ENCODE measurements at regions not wholly inside any gene's neighbourhood (a gene's known extent, or its start where the extent isn't known, plus 50 kb on each side); places are given as distances from the start of the nearest gene placed in this dataset.
"Not testable (repeated sequence)": the region's sequence is repeated elsewhere in the genome, so short reads cannot be mapped to it uniquely, and the experiment has no call there.

DNA sequence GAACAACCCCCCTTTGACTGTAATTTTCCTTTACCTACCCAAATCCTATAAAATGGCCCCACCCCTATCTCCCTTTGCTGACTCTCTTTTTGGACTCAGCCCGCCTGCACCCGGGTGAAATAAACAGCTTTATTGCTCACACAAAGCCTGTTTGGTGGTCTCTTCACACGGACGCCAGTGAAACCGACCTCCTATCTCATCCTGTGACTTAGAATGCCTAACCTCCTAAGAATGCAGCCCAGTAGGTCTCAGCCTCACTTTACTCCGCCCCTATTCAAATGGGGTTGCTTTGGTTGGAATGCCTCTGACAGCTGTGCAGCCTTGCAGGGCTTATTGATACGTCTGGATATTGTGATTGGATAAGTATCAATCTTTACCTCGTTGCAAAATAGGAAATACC lies 243.8 kb upstream of the PROK2 start:
- 1 to 2% methylated on average over 8 of the region's 8 CpGs for WGBS, 2 experiments
- H3K27ac ChIP-seq (ENCODE audit: insufficient read depth, low read depth, low read length, poor library complexity, severe bottlenecking) = peak overlapping the region; percentile 86
- H3K9me3 ChIP-seq (ENCODE audit: control insufficient read depth, low read length); H3K27me3 ChIP-seq (ENCODE audit: control insufficient read depth, insufficient read depth, low read length, poor library complexity, severe bottlenecking); H3K4me1 ChIP-seq (ENCODE audit: control insufficient read depth, insufficient read depth, low read length); H3K36me3 ChIP-seq (ENCODE audit: control insufficient read depth, insufficient read depth, low read length); H3K4me3 ChIP-seq (ENCODE audit: insufficient read depth, low read depth, low read length): not testable (repeated sequence)

DNA sequence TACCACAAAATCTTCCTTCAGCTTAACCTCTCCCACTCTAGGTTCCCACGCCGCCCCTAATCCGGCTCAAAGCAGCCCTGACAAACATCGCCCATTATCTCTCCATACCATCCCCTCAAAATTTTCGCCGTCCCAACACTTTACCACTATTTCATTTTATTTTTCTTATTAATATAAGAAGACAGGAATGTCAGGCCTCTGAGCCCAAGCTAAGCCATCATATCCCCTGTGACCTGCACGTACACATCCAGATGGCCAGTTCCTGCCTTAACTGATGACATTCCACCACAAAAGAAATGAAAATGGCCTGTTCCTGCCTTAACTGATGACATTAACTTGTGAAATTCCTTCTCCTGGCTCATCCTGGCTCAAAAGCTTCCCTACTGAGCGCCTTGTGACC lies 243.4 kb upstream of the PROK2 start:
- H3K27ac ChIP-seq (ENCODE audit: insufficient read depth, low read depth, low read length, poor library complexity, severe bottlenecking) = peak overlapping the region; percentile 86
- not testable (repeated sequence) for H3K4me3 ChIP-seq (ENCODE audit: insufficient read depth, low read depth, low read length); H3K27me3 ChIP-seq (ENCODE audit: control insufficient read depth, insufficient read depth, low read length, poor library complexity, severe bottlenecking); H3K4me1 ChIP-seq (ENCODE audit: control insufficient read depth, insufficient read depth, low read length); H3K36me3 ChIP-seq (ENCODE audit: control insufficient read depth, insufficient read depth, low read length); H3K9me3 ChIP-seq (ENCODE audit: control insufficient read depth, low read length)
- 67 to 69% methylated on average over 5 to 7 of the region's 8 CpGs for WGBS, 2 experiments

DNA sequence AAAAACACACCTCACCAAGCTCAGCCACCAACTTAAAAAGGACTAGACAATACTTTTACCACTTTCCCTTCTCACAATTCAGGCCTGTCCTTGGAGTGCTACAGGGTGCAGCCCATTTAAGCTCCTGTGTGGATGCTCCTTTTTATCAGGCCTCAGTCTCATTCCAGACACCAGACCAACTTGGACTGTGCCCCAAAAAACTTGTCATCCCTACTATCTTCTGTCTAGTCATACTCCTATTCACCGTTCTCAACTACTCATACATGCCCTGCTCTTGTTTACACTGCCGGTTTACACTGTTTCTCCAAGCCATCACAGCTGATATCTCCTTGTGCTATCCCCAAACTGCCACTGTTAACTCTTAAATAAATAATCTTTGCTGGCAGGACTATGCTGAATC lies 242.8 kb upstream of the PROK2 start:
- H3K4me3 ChIP-seq (ENCODE audit: insufficient read depth, low read depth, low read length); H3K27ac ChIP-seq (ENCODE audit: insufficient read depth, low read depth, low read length, poor library complexity, severe bottlenecking); H3K27me3 ChIP-seq (ENCODE audit: control insufficient read depth, insufficient read depth, low read length, poor library complexity, severe bottlenecking); H3K4me1 ChIP-seq (ENCODE audit: control insufficient read depth, insufficient read depth, low read length); H3K36me3 ChIP-seq (ENCODE audit: control insufficient read depth, insufficient read depth, low read length); H3K9me3 ChIP-seq (ENCODE audit: control insufficient read depth, low read length): not testable (repeated sequence)
- WGBS, 2 experiments = 75 to 84% methylated on average over 2 of the region's 2 CpGs

DNA sequence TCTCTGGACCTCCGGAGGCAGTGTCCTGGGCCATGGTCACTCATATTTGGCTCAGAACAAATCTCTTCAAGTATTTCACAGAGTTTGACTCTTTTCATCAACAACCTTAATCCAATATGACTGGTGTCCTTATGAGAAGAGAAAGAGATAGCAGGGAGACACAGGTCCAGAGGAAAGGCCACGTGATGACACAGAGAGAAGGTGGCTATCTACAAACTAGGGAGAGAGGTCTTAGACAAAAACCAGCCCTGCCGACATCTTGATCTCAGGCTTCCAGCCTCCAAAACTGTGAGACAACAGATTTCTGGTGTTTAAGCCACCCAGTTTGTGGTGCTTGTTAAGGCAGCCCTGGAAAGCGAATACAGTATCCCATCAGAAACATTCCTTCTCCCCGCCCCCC lies 237.1 kb upstream of the PROK2 start:
- Histone ChIP-seq H3K9me3 (ENCODE audit: control insufficient read depth, low read length) (no peaks in the 10 kb centered on the region), H3K27ac (ENCODE audit: insufficient read depth, low read depth, low read length, poor library complexity, severe bottlenecking) (no peak overlapping the region), H3K36me3 (ENCODE audit: control insufficient read depth, insufficient read depth, low read length) (no peaks in the 10 kb centered on the region), H3K27me3 (ENCODE audit: control insufficient read depth, insufficient read depth, low read length, poor library complexity, severe bottlenecking) (no peaks in the 10 kb centered on the region), H3K4me1 (ENCODE audit: control insufficient read depth, insufficient read depth, low read length) (no peaks in the 10 kb centered on the region), H3K4me3 (ENCODE audit: insufficient read depth, low read depth, low read length) (no peak overlapping the region)
- 94 to 95% methylated on average over 5 of the region's 5 CpGs for WGBS, 2 experiments

DNA sequence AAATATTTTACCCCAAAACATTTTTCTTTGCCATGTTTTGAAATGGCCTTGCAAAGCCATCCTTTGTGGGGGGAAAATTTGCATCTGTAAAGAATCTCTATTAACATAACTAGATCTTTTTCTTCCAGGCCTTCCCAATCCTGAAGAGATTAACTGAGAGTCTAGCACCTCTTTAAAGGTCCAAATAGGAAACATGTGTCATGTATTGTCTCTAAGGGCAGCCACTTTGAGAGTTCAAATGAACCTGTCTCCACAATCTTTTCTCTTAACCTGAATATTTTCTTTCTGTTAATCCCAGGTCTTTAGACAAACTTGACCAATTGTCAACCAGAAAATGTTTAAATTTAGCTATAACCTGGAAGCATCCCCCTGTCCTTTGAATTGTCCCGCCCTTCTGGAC lies 236.6 kb upstream of the PROK2 start:
- Histone ChIP-seq H3K27me3 (ENCODE audit: control insufficient read depth, insufficient read depth, low read length, poor library complexity, severe bottlenecking) (no peaks in the 10 kb centered on the region), H3K27ac (ENCODE audit: insufficient read depth, low read depth, low read length, poor library complexity, severe bottlenecking) (no peak overlapping the region), H3K4me1 (ENCODE audit: control insufficient read depth, insufficient read depth, low read length) (no peaks in the 10 kb centered on the region), H3K4me3 (ENCODE audit: insufficient read depth, low read depth, low read length) (no peak overlapping the region), H3K9me3 (ENCODE audit: control insufficient read depth, low read length) (no peaks in the 10 kb centered on the region), H3K36me3 (ENCODE audit: control insufficient read depth, insufficient read depth, low read length) (no peaks in the 10 kb centered on the region)
- WGBS, 2 experiments = 92 to 95% methylated on average over 1 of the region's 1 CpG

DNA sequence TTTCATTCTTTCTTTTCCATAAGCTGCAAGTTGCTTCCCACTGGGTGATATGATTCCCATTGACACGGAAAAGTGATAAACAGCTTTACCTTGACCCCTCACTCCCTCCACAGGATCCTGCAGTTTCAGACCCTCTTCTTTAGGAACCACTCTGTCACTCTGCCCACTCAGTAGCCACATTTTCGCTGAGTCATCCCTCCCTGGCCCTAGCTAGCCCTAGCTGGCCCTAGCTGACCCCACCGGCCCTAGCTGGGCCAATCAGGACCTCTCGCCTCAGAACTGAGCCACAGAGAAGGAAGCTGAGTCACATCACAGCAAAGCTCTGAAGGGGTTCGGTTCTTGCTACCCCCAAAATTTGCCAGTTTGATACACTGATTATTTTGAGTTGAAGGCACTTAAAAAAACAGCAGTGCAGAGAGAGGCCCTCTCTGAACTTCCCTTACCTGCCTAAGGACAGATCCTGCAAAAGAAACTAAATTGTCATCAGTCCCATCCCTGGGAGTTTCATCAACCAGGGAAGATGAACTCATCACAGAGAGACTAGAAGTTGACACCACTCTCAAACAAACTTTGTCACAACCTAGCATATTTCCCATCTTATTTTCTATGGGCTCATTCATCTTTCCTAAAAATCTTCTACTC lies 233.5 kb upstream of the PROK2 start:
- Histone ChIP-seq H3K4me3 (ENCODE audit: insufficient read depth, low read depth, low read length) (no peak overlapping the region), H3K9me3 (ENCODE audit: control insufficient read depth, low read length) (no peaks in the 10 kb centered on the region), H3K27ac (ENCODE audit: insufficient read depth, low read depth, low read length, poor library complexity, severe bottlenecking) (no peak overlapping the region), H3K27me3 (ENCODE audit: control insufficient read depth, insufficient read depth, low read length, poor library complexity, severe bottlenecking) (no peaks in the 10 kb centered on the region), H3K4me1 (ENCODE audit: control insufficient read depth, insufficient read depth, low read length) (no peaks in the 10 kb centered on the region), H3K36me3 (ENCODE audit: control insufficient read depth, insufficient read depth, low read length) (no peaks in the 10 kb centered on the region)
- 90 to 92% methylated on average over 5 of the region's 5 CpGs for WGBS, 2 experiments

DNA sequence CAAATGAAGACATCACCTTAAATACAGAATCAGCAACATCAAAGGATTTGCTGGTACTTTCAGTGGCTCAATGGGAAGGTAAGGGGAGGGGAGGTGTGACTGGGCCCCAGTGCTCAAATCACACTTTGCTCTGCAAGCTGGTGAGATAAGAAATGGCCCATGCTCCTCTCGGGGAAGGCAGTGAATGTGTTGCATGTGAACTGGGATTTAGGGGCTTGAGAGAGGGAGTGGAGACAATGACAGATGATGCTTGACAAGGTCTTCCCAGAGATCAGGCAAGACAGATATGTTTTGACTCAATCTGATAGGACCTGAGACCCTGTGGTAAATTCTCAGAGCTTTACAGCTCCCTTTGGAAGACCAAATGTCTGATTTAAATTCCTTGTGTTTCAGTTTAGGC lies 233.0 kb upstream of the PROK2 start:
- Histone ChIP-seq H3K36me3 (ENCODE audit: control insufficient read depth, insufficient read depth, low read length) (no peaks in the 10 kb centered on the region), H3K4me1 (ENCODE audit: control insufficient read depth, insufficient read depth, low read length) (no peaks in the 10 kb centered on the region), H3K9me3 (ENCODE audit: control insufficient read depth, low read length) (no peaks in the 10 kb centered on the region), H3K27me3 (ENCODE audit: control insufficient read depth, insufficient read depth, low read length, poor library complexity, severe bottlenecking) (no peaks in the 10 kb centered on the region), H3K27ac (ENCODE audit: insufficient read depth, low read depth, low read length, poor library complexity, severe bottlenecking) (no peak overlapping the region), H3K4me3 (ENCODE audit: insufficient read depth, low read depth, low read length) (no peak overlapping the region)
- 72 to 76% methylated on average over 1 of the region's 1 CpG for WGBS, 2 experiments

DNA sequence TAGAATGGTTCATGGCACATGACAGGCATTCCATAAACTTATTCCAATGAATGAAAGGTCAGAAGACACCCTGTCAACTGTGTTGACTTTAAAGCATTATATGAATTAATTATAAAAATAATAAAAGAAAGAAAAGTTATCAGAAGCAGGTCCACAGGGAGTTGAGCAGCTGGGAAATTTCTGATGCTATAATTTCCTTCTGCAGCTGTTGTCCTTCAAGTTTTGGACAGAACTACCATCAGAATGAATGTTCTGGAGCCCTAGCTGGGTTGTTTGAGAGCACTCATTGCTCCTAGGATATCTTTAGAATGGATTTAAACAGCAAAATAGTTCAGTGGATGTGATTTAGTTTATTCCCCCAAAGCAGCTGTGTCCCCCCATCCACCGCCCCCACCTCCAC lies 232.4 kb upstream of the PROK2 start:
- Histone ChIP-seq H3K4me3 (ENCODE audit: insufficient read depth, low read depth, low read length) (no peak overlapping the region), H3K27me3 (ENCODE audit: control insufficient read depth, insufficient read depth, low read length, poor library complexity, severe bottlenecking) (no peaks in the 10 kb centered on the region), H3K9me3 (ENCODE audit: control insufficient read depth, low read length) (no peaks in the 10 kb centered on the region), H3K36me3 (ENCODE audit: control insufficient read depth, insufficient read depth, low read length) (no peaks in the 10 kb centered on the region), H3K27ac (ENCODE audit: insufficient read depth, low read depth, low read length, poor library complexity, severe bottlenecking) (no peak overlapping the region), H3K4me1 (ENCODE audit: control insufficient read depth, insufficient read depth, low read length) (no peaks in the 10 kb centered on the region)
- 100% methylated on average over 1 of the region's 1 CpG; no CpG with 5 or more reads in 1 of the 2 experiments for WGBS, 2 experiments

DNA sequence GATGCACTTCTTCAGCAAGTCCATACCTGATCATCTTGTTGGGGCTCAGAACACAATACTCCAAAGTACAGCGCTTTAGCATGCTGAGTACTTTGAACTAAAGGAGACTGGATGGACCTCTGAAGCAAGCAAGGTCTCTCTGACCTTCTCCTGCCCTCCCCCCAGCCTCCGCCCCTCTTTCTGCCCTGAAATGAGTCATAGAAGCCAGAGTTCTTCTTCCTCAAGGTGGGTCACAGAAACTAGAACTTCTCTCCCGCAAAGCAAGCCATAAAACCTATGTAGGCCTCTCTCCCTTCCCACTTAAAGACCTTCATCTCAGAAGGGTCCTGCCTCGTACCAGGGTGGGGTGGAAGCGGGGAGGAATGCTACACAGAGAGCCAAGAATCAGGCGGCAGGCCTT lies 230.5 kb upstream of the PROK2 start:
- no peaks in the 10 kb centered on the region for H3K4me1 ChIP-seq (ENCODE audit: control insufficient read depth, insufficient read depth, low read length)
- H3K4me3 ChIP-seq (ENCODE audit: insufficient read depth, low read depth, low read length) = no peak overlapping the region
- no peaks in the 10 kb centered on the region for H3K27me3 ChIP-seq (ENCODE audit: control insufficient read depth, insufficient read depth, low read length, poor library complexity, severe bottlenecking)
- H3K27ac ChIP-seq (ENCODE audit: insufficient read depth, low read depth, low read length, poor library complexity, severe bottlenecking) = no peak overlapping the region
- H3K9me3 ChIP-seq (ENCODE audit: control insufficient read depth, low read length) = no peaks in the 10 kb centered on the region
- WGBS, 2 experiments = 92% methylated on average over 6 of the region's 6 CpGs
- no peaks in the 10 kb centered on the region for H3K36me3 ChIP-seq (ENCODE audit: control insufficient read depth, insufficient read depth, low read length)

DNA sequence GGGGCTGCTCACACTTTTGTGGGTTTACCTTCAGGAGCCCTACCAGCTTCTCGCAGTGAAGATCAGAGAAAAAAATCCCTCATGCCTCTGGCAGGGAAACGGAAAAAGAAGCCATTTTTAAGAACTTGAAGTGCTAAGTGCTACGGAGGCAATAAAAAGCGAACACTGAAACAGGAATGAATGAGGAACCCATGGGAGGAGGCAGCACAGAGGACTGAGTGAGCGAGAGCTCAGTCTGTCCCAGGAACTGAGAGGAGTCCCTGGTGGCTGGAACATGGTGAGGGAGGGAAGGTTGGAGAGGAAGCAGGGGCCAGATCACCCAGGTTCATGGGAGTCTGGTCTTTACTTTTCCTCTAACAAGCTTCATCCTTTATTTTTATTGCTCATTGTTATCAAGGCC lies 228.1 kb upstream of the PROK2 start:
- no peaks in the 10 kb centered on the region for H3K27me3 ChIP-seq (ENCODE audit: control insufficient read depth, insufficient read depth, low read length, poor library complexity, severe bottlenecking)
- H3K9me3 ChIP-seq (ENCODE audit: control insufficient read depth, low read length) = no peaks in the 10 kb centered on the region
- H3K4me1 ChIP-seq (ENCODE audit: control insufficient read depth, insufficient read depth, low read length) = no peaks in the 10 kb centered on the region
- no peak overlapping the region for H3K4me3 ChIP-seq (ENCODE audit: insufficient read depth, low read depth, low read length)
- no peak overlapping the region for H3K27ac ChIP-seq (ENCODE audit: insufficient read depth, low read depth, low read length, poor library complexity, severe bottlenecking)
- 90 to 95% methylated on average over 5 of the region's 5 CpGs for WGBS, 2 experiments
- H3K36me3 ChIP-seq (ENCODE audit: control insufficient read depth, insufficient read depth, low read length) = no peaks in the 10 kb centered on the region

DNA sequence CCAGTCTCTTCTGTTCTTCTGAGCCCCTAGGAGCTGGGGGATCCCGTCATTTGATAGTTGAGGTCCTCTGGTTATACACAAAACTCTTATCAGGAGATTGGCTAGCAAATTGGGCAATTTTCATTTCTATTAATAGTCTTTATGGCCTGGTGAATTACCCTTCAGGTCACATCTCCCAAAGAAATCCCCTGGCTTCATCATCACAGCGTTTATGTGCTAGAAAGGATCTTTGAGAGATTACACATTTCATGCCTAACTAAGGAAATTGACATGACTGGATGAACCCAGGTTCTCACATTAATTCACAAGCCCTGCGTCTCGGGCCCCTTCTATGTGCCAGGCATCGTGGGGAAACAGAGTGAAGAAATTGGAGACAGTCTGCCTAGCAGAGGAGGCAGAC lies 227.4 kb upstream of the PROK2 start:
- 94 to 96% methylated on average over 4 to 5 of the region's 5 CpGs for WGBS, 2 experiments
- H3K4me1 ChIP-seq (ENCODE audit: control insufficient read depth, insufficient read depth, low read length) = no peaks in the 10 kb centered on the region
- H3K9me3 ChIP-seq (ENCODE audit: control insufficient read depth, low read length) = no peaks in the 10 kb centered on the region
- H3K27ac ChIP-seq (ENCODE audit: insufficient read depth, low read depth, low read length, poor library complexity, severe bottlenecking) = no peak overlapping the region
- H3K27me3 ChIP-seq (ENCODE audit: control insufficient read depth, insufficient read depth, low read length, poor library complexity, severe bottlenecking) = no peaks in the 10 kb centered on the region
- no peak overlapping the region for H3K4me3 ChIP-seq (ENCODE audit: insufficient read depth, low read depth, low read length)
- no peaks in the 10 kb centered on the region for H3K36me3 ChIP-seq (ENCODE audit: control insufficient read depth, insufficient read depth, low read length)
